GM13976 (cell line): ENCODE measurements at regions not wholly inside any gene's neighbourhood (a gene's known extent, or its start where the extent isn't known, plus 50 kb on each side); places are given as distances from the start of the nearest gene placed in this dataset.
"Not testable (repeated sequence)": the region's sequence is repeated elsewhere in the genome, so short reads cannot be mapped to it uniquely, and the experiment has no call there.

Experiments
- DNase-seq: peaks from one replicate; pipeline ENCODE4 v3.0.0; 2012; ENCODE audit warnings: low spot score
- in situ Hi-C: fragments of 300-500 bp; cut with MboI; formaldehyde crosslinking; loops from one replicate; pipeline ENCODE4 v1.12.0; 2022; ENCODE audit warnings: low sequenced_read_pairs, mixed read lengths, inconsistent platforms; ENCODE audit not compliant: unreplicated experiment
- TF ChIP-seq, protein P1 (sequence below): IDR thresholded peaks from 2 replicates; pipeline ENCODE4 v1.5.1; 2012; ENCODE audit warnings: borderline replicate concordance, mild to moderate bottlenecking; ENCODE audit not compliant: insufficient read depth; ENCODE audit errors: extremely low read depth, missing control alignments, control extremely low read depth

DNA sequence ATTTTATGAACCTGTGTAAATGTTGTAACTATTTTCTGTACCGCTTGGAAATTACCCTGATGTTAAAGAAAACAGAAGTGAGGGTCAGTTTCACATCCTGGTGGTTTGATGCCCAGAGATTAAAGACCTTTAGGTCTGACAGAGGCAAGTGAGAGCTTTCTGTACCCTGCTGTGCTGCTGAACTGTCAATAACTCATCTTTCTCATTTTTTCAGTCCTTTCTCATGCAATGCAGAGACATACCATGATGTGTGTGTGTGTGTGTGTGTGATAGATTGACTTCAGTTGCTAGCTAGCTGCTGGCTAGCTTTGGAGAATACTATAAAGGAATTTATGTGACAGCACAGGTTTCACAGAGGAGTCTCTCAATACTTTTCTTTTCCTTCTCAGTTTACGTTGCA, 2025.6 kb upstream of the LRRTM1 start:
- in situ Hi-C loops = no loop called here
- DNase-seq = no peak
- TF ChIP-seq, protein P1, sequence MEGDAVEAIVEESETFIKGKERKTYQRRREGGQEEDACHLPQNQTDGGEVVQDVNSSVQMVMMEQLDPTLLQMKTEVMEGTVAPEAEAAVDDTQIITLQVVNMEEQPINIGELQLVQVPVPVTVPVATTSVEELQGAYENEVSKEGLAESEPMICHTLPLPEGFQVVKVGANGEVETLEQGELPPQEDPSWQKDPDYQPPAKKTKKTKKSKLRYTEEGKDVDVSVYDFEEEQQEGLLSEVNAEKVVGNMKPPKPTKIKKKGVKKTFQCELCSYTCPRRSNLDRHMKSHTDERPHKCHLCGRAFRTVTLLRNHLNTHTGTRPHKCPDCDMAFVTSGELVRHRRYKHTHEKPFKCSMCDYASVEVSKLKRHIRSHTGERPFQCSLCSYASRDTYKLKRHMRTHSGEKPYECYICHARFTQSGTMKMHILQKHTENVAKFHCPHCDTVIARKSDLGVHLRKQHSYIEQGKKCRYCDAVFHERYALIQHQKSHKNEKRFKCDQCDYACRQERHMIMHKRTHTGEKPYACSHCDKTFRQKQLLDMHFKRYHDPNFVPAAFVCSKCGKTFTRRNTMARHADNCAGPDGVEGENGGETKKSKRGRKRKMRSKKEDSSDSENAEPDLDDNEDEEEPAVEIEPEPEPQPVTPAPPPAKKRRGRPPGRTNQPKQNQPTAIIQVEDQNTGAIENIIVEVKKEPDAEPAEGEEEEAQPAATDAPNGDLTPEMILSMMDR = no peak

DNA sequence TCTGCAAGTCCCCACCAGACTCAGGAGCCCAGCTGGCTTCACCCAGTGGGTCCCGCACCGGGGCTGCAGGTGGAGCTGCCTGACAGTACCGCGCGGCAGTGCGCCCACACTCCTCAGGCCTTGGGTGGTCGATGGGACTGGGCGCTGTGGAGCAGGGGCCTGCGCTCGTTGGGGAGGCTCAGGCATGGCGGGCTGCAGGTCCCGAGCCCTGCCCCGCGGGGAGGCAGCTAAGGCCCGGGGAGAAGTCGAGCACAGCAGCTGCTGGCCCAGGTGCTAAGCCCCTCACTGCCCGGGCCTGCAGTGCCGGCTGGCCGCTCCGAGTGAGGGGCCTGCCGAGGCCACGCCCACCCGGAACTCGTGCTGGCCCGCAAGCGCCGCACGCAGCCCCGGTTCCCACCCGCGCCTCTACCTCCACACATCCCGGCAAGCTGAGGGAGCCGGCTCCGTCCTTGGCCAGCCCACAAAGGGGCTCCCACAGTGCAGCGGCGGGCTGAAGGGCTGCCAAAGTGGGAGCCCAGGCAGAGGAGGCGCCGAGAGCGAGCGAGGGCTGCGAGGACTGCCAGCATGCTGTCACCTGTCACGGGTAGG, 2021.7 kb upstream of the LRRTM1 start:
- DNase-seq, in situ Hi-C loops: not testable (repeated sequence)

DNA sequence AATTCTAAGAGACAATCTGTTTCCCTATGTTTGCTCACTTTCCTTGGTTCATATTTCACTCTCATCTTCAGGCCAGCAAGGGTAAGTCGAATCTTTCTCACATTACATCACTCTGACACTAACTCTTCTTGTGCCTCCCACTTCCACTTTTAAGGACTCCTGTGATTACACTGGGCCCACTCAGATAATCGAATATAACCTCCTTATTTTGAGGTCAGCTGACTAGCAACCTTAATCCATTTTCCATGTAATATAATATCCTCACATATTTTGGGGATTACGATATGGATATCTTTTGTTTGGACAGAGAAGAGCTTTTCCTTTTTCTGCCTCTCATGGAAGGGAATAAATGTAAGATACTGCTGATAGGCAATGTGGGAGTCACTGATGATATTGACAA, 2015.7 kb upstream of the LRRTM1 start:
- TF ChIP-seq, protein P1 = no peak
- in situ Hi-C loops = no loop called here
- no peak for DNase-seq

DNA sequence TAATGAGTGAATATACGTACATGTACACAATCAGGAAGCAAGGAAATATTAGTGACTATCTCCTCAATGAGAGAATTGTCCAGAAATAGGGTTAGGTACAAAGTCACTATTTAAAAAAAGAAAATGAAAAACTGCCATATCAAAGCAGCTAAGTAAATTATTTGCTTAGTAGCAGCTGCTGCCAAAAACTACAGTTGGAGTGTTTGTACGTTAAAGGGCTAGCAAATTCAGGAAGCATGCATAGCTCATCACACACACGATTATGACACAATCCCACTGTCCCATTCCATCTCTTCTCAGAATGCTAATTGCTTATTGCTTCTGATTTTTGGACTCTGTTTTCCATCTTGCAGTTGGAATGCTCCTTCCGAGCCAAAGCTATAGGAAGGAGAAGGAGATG, 2012.5 kb upstream of the LRRTM1 start:
- no peak for DNase-seq
- TF ChIP-seq, protein P1 = no peak
- in situ Hi-C loops = no loop called here

DNA sequence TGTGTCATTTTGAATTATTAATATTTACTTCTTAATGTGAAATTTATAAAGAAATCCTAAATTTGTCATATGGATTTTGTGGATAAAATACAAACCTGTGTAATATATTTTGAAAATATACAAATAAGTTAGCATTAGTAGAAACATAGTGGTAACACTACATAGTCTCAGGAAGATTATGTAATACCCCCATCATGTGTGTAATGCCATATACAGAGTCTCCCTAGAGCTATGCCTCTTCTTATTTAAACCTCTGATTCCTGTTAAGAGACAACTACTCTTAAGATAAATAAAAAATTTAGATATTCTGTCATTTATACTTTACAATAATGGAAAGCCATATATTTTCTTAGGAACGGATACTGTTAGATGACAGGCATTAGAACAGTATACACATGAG, 2012.0 kb upstream of the LRRTM1 start:
- DNase-seq = no peak
- in situ Hi-C loops = no loop called here
- TF ChIP-seq, protein P1 = no peak

DNA sequence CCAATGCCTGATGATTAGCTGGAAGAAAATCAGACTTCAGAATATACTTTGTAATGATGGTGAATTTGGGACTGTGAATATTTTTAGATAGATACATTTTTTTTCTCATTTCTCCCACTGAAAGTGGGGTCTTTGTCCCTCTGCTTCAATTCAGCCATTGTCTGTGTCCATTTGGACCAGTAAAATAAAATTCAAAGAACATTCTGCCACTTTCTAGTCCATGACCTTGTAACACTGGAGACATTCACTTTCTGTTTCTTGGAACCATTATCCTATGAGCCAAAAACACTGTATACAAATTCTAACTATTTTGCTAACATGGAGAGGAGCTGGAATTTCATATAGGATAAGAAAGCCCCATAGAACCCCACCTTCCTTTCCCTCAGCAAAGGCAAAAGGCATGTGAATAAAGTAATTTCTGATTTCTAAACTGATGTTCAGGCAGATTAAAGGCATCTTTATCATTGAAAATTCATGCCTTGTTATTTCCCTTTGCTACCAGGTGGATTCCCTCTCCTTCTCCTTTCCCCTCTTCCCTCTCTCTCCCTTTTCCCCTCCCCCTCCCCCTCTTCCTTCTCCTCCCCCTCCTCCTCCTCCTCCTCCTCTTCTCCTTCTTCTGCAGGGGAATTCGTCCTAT, 2010.4 kb upstream of the LRRTM1 start:
- TF ChIP-seq, protein P1 = no peak
- in situ Hi-C loops = no loop called here
- DNase-seq = no peak

DNA sequence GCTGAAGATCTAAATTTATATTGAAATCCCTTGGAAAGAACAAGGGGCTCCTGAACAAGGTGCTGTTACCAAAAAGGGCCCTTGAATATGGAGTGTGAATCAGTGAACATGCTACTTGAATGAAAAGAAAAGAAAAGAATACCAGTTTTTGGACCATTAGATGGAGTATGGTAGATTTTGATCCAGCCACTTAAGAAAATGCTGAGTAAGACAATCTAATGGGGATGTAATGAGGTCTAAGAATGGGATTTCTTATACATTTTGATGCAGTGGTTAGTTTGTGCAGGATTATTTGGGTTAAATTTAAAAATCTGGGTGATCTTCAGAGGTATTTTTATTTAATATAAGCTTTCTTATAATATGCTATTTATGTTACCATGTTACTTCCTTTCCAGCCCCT, 2003.0 kb upstream of the LRRTM1 start:
- in situ Hi-C loops = no loop called here
- TF ChIP-seq, protein P1 = no peak
- DNase-seq = no peak
